HFF-Myc (cell line): ENCODE measurements at regions not wholly inside any gene's neighbourhood (a gene's known extent, or its start where the extent isn't known, plus 50 kb on each side); places are given as distances from the start of the nearest gene placed in this dataset.

ENCODE experiments used
- DNase-seq: peaks from one replicate; pipeline ENCODE4 v3.0.0-alpha.2; 2011; ENCODE audit warnings: low read depth; ENCODE audit errors: extremely low read depth
- H3K4me3 ChIP-seq: replicated peaks from 2 replicates; pipeline ENCODE4 v1.5.1; 2011; ENCODE audit warnings: low read depth, mild to moderate bottlenecking, control low read depth, low read length
- TF ChIP-seq, protein P1 (sequence below): IDR thresholded peaks from 2 replicates; pipeline ENCODE4 v1.5.1; 2012; ENCODE audit warnings: mild to moderate bottlenecking, low read depth, low read length, control low read depth; ENCODE audit errors: missing control alignments

GRCh38 chr12:22828066-22828465 is 203.1 kb downstream of the ETNK1 start:
- H3K4me3 ChIP-seq = no peak overlapping the region
- no peak for DNase-seq
- TF ChIP-seq, protein P1, sequence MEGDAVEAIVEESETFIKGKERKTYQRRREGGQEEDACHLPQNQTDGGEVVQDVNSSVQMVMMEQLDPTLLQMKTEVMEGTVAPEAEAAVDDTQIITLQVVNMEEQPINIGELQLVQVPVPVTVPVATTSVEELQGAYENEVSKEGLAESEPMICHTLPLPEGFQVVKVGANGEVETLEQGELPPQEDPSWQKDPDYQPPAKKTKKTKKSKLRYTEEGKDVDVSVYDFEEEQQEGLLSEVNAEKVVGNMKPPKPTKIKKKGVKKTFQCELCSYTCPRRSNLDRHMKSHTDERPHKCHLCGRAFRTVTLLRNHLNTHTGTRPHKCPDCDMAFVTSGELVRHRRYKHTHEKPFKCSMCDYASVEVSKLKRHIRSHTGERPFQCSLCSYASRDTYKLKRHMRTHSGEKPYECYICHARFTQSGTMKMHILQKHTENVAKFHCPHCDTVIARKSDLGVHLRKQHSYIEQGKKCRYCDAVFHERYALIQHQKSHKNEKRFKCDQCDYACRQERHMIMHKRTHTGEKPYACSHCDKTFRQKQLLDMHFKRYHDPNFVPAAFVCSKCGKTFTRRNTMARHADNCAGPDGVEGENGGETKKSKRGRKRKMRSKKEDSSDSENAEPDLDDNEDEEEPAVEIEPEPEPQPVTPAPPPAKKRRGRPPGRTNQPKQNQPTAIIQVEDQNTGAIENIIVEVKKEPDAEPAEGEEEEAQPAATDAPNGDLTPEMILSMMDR = no peak

DNA sequence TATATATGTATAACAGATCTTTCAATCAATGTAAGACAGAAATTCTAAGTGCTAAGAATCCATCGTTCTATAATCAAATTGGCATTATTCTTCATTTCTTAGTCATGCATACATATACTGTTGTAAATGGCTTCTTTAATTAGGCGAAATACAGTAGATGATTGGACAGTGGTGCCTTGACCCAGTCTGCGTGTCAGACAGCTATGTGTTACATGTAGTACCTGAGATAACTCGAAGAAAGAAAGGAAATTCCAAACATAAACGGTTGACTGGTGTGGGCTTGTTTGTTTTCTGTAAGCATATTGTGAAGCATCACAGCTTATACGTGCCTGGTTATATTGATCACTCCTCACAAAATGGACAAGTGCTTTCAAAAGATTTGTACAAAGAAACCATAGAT is 210.5 kb downstream of the ETNK1 start:
- DNase-seq = no peak
- TF ChIP-seq, protein P1 = no peak
- no peak overlapping the region for H3K4me3 ChIP-seq

DNA sequence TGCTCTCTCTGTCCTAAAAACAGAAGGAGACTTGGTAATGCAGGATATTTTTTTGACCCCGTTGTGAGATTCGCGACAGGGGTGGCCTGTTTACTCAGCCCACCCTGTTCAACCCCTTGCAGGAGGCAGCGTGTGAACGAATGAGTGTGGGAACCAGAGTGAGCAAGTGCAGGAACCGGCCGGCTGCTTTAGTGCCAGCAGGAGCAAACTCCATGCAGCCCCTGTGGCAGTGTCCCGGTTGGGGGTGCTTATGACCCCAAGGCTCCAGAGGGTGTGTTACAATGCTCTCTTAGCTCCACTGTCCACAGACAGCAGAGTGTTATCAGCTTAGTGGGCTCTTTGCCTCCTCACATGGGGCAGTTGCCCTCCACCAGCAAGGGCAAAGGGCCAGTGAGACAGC is 225.2 kb downstream of the ETNK1 start:
- H3K4me3 ChIP-seq = no peak overlapping the region
- TF ChIP-seq, protein P1 = no peak
- no peak for DNase-seq

DNA sequence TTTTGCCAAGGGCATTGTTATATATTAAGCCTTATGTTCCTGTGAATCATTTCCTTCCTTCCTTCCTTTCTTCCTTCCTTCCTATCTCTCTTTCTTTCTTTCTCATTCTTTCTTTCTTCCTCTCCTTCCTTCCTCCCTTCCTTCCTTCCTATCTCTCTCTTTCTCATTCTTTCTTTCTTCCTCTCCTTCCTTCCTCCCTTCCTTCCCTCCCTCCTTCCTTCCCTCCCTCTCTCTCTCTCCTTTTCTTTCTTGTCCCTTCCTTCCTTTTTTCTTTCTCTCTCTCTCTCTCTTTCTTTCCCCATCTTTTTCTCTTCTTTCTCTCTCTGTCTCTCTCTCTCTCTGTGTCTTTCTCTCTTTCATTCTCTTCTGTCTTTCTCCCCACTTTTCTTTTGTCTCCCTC is 226.6 kb downstream of the ETNK1 start:
- no peak overlapping the region for H3K4me3 ChIP-seq
- DNase-seq = no peak
- TF ChIP-seq, protein P1 = no peak

DNA sequence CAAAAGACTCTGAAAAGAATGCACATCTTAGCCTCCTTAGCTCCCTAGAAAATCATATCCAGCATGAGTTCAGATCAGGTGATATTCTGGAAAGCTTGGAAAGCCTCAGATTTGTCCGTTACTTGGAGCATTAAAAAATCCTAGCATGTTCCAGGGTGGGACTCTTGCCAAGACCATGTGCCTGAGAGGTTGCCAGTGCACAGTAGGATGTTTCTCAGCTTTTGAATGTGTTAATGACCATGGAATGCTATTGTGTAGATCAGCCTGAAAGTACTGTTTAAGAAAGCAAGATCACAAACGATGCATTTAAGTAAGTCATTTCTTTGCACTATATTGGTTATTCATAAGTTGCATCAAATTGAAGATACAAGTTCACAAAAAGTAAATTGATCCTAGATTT is 230.5 kb downstream of the ETNK1 start:
- TF ChIP-seq, protein P1 = no peak
- no peak for DNase-seq

DNA sequence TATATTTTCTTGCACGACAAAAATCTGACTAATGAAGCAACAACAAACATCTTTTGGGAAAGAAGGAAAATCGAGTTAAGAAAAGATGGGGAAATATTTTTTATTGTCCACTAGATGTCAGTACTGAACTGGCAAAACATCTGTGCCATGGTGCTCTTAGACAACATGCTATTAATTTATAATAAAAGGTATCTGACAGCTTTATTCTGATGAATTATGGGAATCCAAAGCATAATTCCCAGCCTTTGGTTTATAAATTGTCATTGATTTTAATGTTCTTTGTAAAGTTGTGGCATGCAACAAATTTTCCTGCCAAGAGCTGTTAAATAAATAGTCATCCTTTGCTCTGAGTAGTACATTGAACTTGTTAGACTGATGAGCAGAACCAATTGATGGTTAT is 231.2 kb downstream of the ETNK1 start:
- no peak for DNase-seq
- TF ChIP-seq, protein P1 = peak; percentile 21
- H3K4me3 ChIP-seq = no peak overlapping the region

More for the DNA sequence above, 230.5 kb downstream of the ETNK1 start:
- no peak overlapping the region for H3K4me3 ChIP-seq

DNA sequence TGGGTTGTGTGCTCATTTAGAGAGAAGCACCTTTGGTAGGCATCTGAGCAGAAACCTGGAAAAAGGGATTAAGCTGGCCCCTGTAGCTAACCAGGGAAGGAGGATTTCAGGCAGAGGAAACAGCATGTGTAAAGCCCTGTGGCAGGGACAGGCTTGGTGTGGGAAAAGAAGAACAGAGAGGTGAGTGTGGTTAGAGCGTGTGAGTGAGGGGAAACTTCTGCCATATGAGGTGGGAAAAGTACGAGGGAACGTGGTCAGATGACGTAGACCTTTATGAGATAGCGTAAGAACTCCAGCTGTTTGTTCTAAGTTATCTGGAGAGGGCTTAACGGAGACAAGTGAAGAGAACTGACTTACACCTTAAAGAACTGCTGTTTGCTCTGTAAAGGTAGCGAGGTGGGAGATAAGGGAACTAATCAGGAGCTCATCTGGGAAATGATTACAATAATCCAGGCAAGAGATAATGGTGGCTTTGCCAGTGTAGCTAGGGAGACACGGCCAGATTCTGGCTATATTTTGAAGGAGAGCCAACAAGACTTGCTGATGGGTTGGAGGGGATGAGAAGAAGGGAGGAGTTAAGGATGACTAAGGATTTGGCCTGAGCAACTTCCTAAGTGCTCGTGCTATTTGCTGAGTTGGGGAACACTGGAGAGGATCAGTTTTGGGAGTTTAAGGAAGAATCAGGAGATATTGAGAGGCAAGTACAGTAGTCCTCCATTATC is 234.0 kb downstream of the ETNK1 start:
- no peak overlapping the region for H3K4me3 ChIP-seq
- TF ChIP-seq, protein P1 = no peak
- DNase-seq = no peak
